Fibroblast of mammary gland (primary cell): ENCODE measurements at regions not wholly inside any gene's neighbourhood (a gene's known extent, or its start where the extent isn't known, plus 50 kb on each side); places are given as distances from the start of the nearest gene placed in this dataset.
A peak's percentile ranks its signal among the peaks of the same experiment; 100 is the strongest.

ENCODE experiments used
- DNase-seq: peaks from one replicate; pipeline ENCODE4 v3.0.0-alpha.2; 2010; ENCODE audit warnings: low read depth
- H3K4me3 ChIP-seq: 2 replicates; pipeline ENCODE4 v1.5.1; 2011; ENCODE audit warnings: low read depth, mild to moderate bottlenecking, low read length, moderate library complexity; ENCODE audit not compliant: control insufficient read depth
- CTCF ChIP-seq: conservative IDR thresholded peaks from 2 replicates; pipeline ENCODE4 v1.5.1; 2011; ENCODE audit warnings: low read depth, low read length, inconsistent platforms; ENCODE audit not compliant: control insufficient read depth, insufficient read depth

- DNase-seq: no peak
- H3K4me3 ChIP-seq: no peak overlapping the region
- no peak for TF ChIP-seq CTCF
Measured at GRCh38 chr9:79970146-79970425, 398.3 kb downstream of the TLE4 start.

GRCh38 chr9:79969393-79970145 is 397.8 kb downstream of the TLE4 start:
- no peak for TF ChIP-seq CTCF
- no peak overlapping the region for H3K4me3 ChIP-seq
- no peak for DNase-seq

- no peak for DNase-seq
- no peak for TF ChIP-seq CTCF
- no peak overlapping the region for H3K4me3 ChIP-seq
Measured at GRCh38 chr9:79968533-79968932, 396.8 kb downstream of the TLE4 start.

- no peak for TF ChIP-seq CTCF
- H3K4me3 ChIP-seq: no peak overlapping the region
- no peak for DNase-seq
Measured at GRCh38 chr9:79962836-79963235, 391.1 kb downstream of the TLE4 start.

- no peak overlapping the region for H3K4me3 ChIP-seq
- TF ChIP-seq CTCF: no peak
Measured at GRCh38 chr9:79962150-79962549, 390.4 kb downstream of the TLE4 start.

GRCh38 chr9:79955300-79955699 is 383.5 kb downstream of the TLE4 start:
- TF ChIP-seq CTCF: peak; percentile 30
- H3K4me3 ChIP-seq: no peak overlapping the region
- no peak for DNase-seq

More at GRCh38 chr9:79962150-79962549, 390.4 kb downstream of the TLE4 start:
- no peak for DNase-seq

- no peak for TF ChIP-seq CTCF
- H3K4me3 ChIP-seq: no peak overlapping the region
- DNase-seq: no peak
Measured at GRCh38 chr9:79953908-79954307, 382.1 kb downstream of the TLE4 start.
